ENCODE measurements at regions not wholly inside any gene's neighbourhood (a gene's known extent, or its start where the extent isn't known, plus 50 kb on each side); places are given as distances from the start of the nearest gene placed in this dataset.

DNA sequence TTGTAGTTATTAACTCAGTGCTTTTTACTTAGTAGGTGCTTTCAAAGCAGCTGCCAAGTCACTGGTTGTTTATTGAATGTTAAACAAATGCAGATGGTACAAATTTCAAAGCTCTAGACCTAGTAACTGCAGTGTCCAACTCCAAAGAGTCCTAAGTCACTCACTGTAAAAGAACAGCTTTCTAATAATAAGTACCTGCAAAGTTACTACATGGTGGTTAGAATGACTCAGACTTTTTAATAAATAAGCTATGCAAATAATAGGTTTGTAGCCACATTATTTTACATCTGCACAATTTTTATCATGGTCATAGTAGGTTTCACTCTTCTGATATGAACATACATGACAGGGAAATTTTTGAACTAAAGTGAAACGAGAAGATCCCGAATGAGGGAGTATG lies 1620.4 kb upstream of the CELF4 start:
- TF ChIP-seq, protein P1, sequence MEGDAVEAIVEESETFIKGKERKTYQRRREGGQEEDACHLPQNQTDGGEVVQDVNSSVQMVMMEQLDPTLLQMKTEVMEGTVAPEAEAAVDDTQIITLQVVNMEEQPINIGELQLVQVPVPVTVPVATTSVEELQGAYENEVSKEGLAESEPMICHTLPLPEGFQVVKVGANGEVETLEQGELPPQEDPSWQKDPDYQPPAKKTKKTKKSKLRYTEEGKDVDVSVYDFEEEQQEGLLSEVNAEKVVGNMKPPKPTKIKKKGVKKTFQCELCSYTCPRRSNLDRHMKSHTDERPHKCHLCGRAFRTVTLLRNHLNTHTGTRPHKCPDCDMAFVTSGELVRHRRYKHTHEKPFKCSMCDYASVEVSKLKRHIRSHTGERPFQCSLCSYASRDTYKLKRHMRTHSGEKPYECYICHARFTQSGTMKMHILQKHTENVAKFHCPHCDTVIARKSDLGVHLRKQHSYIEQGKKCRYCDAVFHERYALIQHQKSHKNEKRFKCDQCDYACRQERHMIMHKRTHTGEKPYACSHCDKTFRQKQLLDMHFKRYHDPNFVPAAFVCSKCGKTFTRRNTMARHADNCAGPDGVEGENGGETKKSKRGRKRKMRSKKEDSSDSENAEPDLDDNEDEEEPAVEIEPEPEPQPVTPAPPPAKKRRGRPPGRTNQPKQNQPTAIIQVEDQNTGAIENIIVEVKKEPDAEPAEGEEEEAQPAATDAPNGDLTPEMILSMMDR (IDR thresholded peaks at IDR 0.05), result no peak
- no peak for TF ChIP-seq POLR2A (IDR thresholded peaks at IDR 0.05)
- no peak for TF ChIP-seq EP300 (IDR thresholded peaks at IDR 0.05)
